Adrenal gland (tissue), 5 donors: ENCODE measurements at regions not wholly inside any gene's neighbourhood (a gene's known extent, or its start where the extent isn't known, plus 50 kb on each side); places are given as distances from the start of the nearest gene placed in this dataset.

Source experiments
- CTCF ChIP-seq, 6 experiments: fragments of 450-650 bp in 4 of 6; fragments of 200-600 bp in 2 of 6; sonication (generic) in 1 of 6; IDR thresholded peaks; 1 replicate in 5 of 6; 2 replicates in 1 of 6; pipeline versions ENCODE4 v1.5.1 to v1.8.0; 2016 to 2021; ENCODE audit warnings: antibody characterized with exemption in 6 of 6, mild to moderate bottlenecking in 2 of 6, moderate library complexity in 1 of 6
- POLR2A ChIP-seq, 2 donors: fragments of 450-650 bp; IDR thresholded peaks; one replicate each; pipeline ENCODE4 v1.6.1; 2017; ENCODE audit warnings: antibody characterized with exemption in 2 of 2, mild to moderate bottlenecking in 2 of 2, moderate library complexity in 1 of 2
- donor health status: DM: no; HTN: no; CAD: no.

- no peak for TF ChIP-seq CTCF (IDR thresholded peaks at IDR 0.05)
- no peak for TF ChIP-seq POLR2A (IDR thresholded peaks at IDR 0.05)
These were observed 219.2 kb upstream of the SSTR1 start for GRCh38 chr14:37988472-37988871.
